GM23338 (cell line): ENCODE measurements at regions not wholly inside any gene's neighbourhood (a gene's known extent, or its start where the extent isn't known, plus 50 kb on each side); places are given as distances from the start of the nearest gene placed in this dataset.

Source experiments
- ATAC-seq: fragments of 200-7000 bp; cut with Tn5 transposase; 3 replicates; pipeline ENCODE4 v1.9.1; 2020
- DNase-seq: peaks from one replicate; pipeline ENCODE4 v3.0.0-alpha.2; 2015; ENCODE audit warnings: low spot score
- H2AFZ ChIP-seq: fragments of 200-600 bp; sonication (generic); 2 replicates; pipeline ENCODE4 v1.8.0; 2016; ENCODE audit warnings: antibody characterized with exemption, mild to moderate bottlenecking, moderate library complexity
- H3F3A ChIP-seq: fragments of 200-600 bp; sonication (generic); replicated peaks from 2 replicates; pipeline ENCODE4 v1.8.0; 2017; ENCODE audit warnings: antibody characterized with exemption, mixed run types, low read depth
- H3K27ac ChIP-seq: fragments of 200-600 bp; sonication (generic); 2 replicates; pipeline ENCODE4 v1.6.1; 2016; ENCODE audit warnings: low read depth
- H3K27me3 ChIP-seq: fragments of 200-600 bp; sonication (generic); 2 replicates; pipeline ENCODE4 v1.8.0; 2016; ENCODE audit warnings: mild to moderate bottlenecking, mixed run types, moderate library complexity; ENCODE audit not compliant: insufficient read depth
- H3K36me3 ChIP-seq: fragments of 200-600 bp; sonication (generic); 2 replicates; pipeline ENCODE4 v1.8.0; 2016; ENCODE audit warnings: mild to moderate bottlenecking; ENCODE audit not compliant: insufficient read depth
- H3K4me1 ChIP-seq: fragments of 200-600 bp; sonication (generic); 2 replicates; pipeline ENCODE4 v1.8.0; 2016; ENCODE audit warnings: mild to moderate bottlenecking, moderate library complexity; ENCODE audit not compliant: insufficient read depth
- H3K4me2 ChIP-seq: fragments of 200-600 bp; sonication (generic); 2 replicates; pipeline ENCODE4 v1.7.1; 2017; ENCODE audit warnings: mixed run types
- H3K4me3 ChIP-seq: fragments of 200-600 bp; sonication (generic); 2 replicates; pipeline ENCODE4 v1.6.1; 2016; ENCODE audit warnings: mixed run types
- H3K79me2 ChIP-seq: fragments of 200-600 bp; sonication (generic); replicated peaks from 2 replicates; pipeline ENCODE4 v1.8.0; 2017; ENCODE audit warnings: mild to moderate bottlenecking; ENCODE audit not compliant: insufficient read depth
- H3K9me2 ChIP-seq: fragments of 200-600 bp; sonication (generic); 2 replicates; pipeline ENCODE4 v1.8.0; 2017; ENCODE audit not compliant: insufficient read depth
- H4K20me1 ChIP-seq: fragments of 200-600 bp; sonication (generic); replicated peaks from 2 replicates; pipeline ENCODE4 v1.8.0; 2017; ENCODE audit warnings: mild to moderate bottlenecking; ENCODE audit not compliant: insufficient read depth
- H3K27ac Mint-ChIP-seq: 2 replicates; pipeline ENCODE4 v1.8.0; 2020; ENCODE audit warnings: inconsistent platforms, mild to moderate bottlenecking, moderate library complexity, mixed read lengths
- H3K27me3 Mint-ChIP-seq: 3 replicates; pipeline ENCODE4 v1.8.0; 2022; ENCODE audit warnings: low read depth, mild to moderate bottlenecking, moderate library complexity, mixed read lengths, inconsistent platforms; ENCODE audit not compliant: insufficient read depth, poor library complexity
- H3K36me3 Mint-ChIP-seq: 3 replicates; pipeline ENCODE4 v1.8.0; 2021; ENCODE audit warnings: low read depth, mild to moderate bottlenecking, inconsistent platforms, moderate library complexity, mixed read lengths
- H3K4me1 Mint-ChIP-seq: 3 replicates; pipeline ENCODE4 v1.8.0; 2020; ENCODE audit warnings: mild to moderate bottlenecking, inconsistent platforms, mixed read lengths
- H3K4me3 Mint-ChIP-seq: 3 replicates; pipeline ENCODE4 v1.8.0; 2021; ENCODE audit warnings: moderate library complexity, mild to moderate bottlenecking, inconsistent platforms, mixed read lengths
- H3K9me3 Mint-ChIP-seq: 3 replicates; pipeline ENCODE4 v1.8.0; 2020; ENCODE audit warnings: moderate library complexity, mild to moderate bottlenecking, inconsistent platforms, mixed read lengths
- CREB1 ChIP-seq: fragments of 250-450 bp; sonication (Bioruptor Pico); IDR thresholded peaks from 2 replicates; pipeline ENCODE4 v1.5.0; 2020; ENCODE audit warnings: low read depth, mild to moderate bottlenecking, moderate library complexity
- EZH2 ChIP-seq: fragments of 200-600 bp; sonication (generic); IDR thresholded peaks from one replicate; pipeline ENCODE4 v1.8.0; 2017; ENCODE audit warnings: antibody characterized with exemption, mild to moderate bottlenecking, low read depth; ENCODE audit not compliant: unreplicated experiment
- EZH2phosphoT487 ChIP-seq: fragments of 200-600 bp; sonication (generic); IDR thresholded peaks from one replicate; pipeline ENCODE4 v1.8.1; 2018; ENCODE audit warnings: antibody characterized with exemption; ENCODE audit not compliant: unreplicated experiment
- JUNB ChIP-seq: IDR thresholded peaks from one replicate; pipeline ENCODE4 v1.6.1; 2016; ENCODE audit warnings: antibody characterized with exemption; ENCODE audit not compliant: unreplicated experiment
- NANOG ChIP-seq: IDR thresholded peaks from 2 replicates; pipeline ENCODE4 v1.6.1; 2016; ENCODE audit warnings: antibody characterized with exemption, borderline replicate concordance
- POLR2AphosphoS5 ChIP-seq: IDR thresholded peaks from 2 replicates; pipeline ENCODE4 v1.6.1; 2016; ENCODE audit warnings: antibody characterized with exemption, low read depth
- STAT1 ChIP-seq: IDR thresholded peaks from one replicate; pipeline ENCODE4 v1.6.1; 2016; ENCODE audit warnings: antibody characterized with exemption; ENCODE audit not compliant: unreplicated experiment
- ZNF114 ChIP-seq: fragments of 250-450 bp; sonication (Bioruptor Pico); IDR thresholded peaks from 2 replicates; pipeline ENCODE4 v1.5.0; 2020; ENCODE audit warnings: mild to moderate bottlenecking, moderate library complexity
- ZNF331 ChIP-seq: fragments of 250-450 bp; sonication (Bioruptor Pico); IDR thresholded peaks from 2 replicates; pipeline ENCODE4 v1.5.0; 2020; ENCODE audit warnings: low read depth, mild to moderate bottlenecking, moderate library complexity
- ZNF462 ChIP-seq: fragments of 250-450 bp; sonication (Bioruptor Pico); IDR thresholded peaks from 2 replicates; pipeline ENCODE4 v1.5.0; 2020; ENCODE audit warnings: mild to moderate bottlenecking, moderate library complexity
- TF ChIP-seq, protein P1 (sequence below): IDR thresholded peaks from one replicate; pipeline ENCODE4 v1.6.1; 2018; ENCODE audit warnings: antibody characterized with exemption; ENCODE audit not compliant: unreplicated experiment
- TF ChIP-seq, protein P2 (sequence below), 2 experiments: fragments of 200-600 bp in 1 of 2; sonication (generic) in 1 of 2; conservative IDR thresholded peaks; 2 replicates each; pipeline versions ENCODE4 v1.5.1 to v1.6.1; 2016 to 2017; ENCODE audit warnings: antibody characterized with exemption in 2 of 2, low read depth in 2 of 2, mild to moderate bottlenecking in 2 of 2, moderate library complexity in 1 of 2
- TF ChIP-seq, protein P3 (sequence below): IDR thresholded peaks from 2 replicates; pipeline ENCODE4 v1.6.1; 2016; ENCODE audit warnings: antibody characterized with exemption

GRCh38 chr14:76322594-76323220 lies 53.2 kb upstream of the ESRRB start:
- no peaks in the 10 kb centered on the region for H3K27me3 ChIP-seq
- no peak overlapping the region for H3K27ac ChIP-seq
- Mint-ChIP-seq H3K4me1 (peaks cover 3% of the 10 kb centered on the region; the same call in 1 of the 3 replicates), H3K36me3 (no peaks in the 10 kb centered on the region), H3K27ac (no peak overlapping the region), H3K27me3 (peaks cover 11% of the 10 kb centered on the region), H3K9me3 (no peaks in the 10 kb centered on the region), H3K4me3 (no peak overlapping the region)
- H3K79me2 ChIP-seq = no peaks in the 10 kb centered on the region
- ATAC-seq = no peak
- no peaks in the 10 kb centered on the region for H3F3A ChIP-seq
- H3K4me2 ChIP-seq = no peak overlapping the region
- H4K20me1 ChIP-seq = no peaks in the 10 kb centered on the region; the same call in 1 of the 2 replicates
- no peaks in the 10 kb centered on the region for H3K4me1 ChIP-seq
- H2AFZ ChIP-seq = no peak overlapping the region
- H3K4me3 ChIP-seq = no peak overlapping the region
- no peaks in the 10 kb centered on the region for H3K36me3 ChIP-seq
- H3K9me2 ChIP-seq = no peaks in the 10 kb centered on the region
- TF ChIP-seq EZH2 (no peak), POLR2AphosphoS5 (no peak), ZNF114 (CRISPR knock-in tag) (no peak), ZNF462 (no peak), NANOG (no peak), JUNB (no peak), EZH2phosphoT487 (no peak), CREB1 (CRISPR knock-in tag) (no peak), STAT1 (no peak), ZNF331 (CRISPR knock-in tag) (no peak)
- TF ChIP-seq, protein P1, sequence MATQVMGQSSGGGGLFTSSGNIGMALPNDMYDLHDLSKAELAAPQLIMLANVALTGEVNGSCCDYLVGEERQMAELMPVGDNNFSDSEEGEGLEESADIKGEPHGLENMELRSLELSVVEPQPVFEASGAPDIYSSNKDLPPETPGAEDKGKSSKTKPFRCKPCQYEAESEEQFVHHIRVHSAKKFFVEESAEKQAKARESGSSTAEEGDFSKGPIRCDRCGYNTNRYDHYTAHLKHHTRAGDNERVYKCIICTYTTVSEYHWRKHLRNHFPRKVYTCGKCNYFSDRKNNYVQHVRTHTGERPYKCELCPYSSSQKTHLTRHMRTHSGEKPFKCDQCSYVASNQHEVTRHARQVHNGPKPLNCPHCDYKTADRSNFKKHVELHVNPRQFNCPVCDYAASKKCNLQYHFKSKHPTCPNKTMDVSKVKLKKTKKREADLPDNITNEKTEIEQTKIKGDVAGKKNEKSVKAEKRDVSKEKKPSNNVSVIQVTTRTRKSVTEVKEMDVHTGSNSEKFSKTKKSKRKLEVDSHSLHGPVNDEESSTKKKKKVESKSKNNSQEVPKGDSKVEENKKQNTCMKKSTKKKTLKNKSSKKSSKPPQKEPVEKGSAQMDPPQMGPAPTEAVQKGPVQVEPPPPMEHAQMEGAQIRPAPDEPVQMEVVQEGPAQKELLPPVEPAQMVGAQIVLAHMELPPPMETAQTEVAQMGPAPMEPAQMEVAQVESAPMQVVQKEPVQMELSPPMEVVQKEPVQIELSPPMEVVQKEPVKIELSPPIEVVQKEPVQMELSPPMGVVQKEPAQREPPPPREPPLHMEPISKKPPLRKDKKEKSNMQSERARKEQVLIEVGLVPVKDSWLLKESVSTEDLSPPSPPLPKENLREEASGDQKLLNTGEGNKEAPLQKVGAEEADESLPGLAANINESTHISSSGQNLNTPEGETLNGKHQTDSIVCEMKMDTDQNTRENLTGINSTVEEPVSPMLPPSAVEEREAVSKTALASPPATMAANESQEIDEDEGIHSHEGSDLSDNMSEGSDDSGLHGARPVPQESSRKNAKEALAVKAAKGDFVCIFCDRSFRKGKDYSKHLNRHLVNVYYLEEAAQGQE = no peak
- TF ChIP-seq, protein P2, sequence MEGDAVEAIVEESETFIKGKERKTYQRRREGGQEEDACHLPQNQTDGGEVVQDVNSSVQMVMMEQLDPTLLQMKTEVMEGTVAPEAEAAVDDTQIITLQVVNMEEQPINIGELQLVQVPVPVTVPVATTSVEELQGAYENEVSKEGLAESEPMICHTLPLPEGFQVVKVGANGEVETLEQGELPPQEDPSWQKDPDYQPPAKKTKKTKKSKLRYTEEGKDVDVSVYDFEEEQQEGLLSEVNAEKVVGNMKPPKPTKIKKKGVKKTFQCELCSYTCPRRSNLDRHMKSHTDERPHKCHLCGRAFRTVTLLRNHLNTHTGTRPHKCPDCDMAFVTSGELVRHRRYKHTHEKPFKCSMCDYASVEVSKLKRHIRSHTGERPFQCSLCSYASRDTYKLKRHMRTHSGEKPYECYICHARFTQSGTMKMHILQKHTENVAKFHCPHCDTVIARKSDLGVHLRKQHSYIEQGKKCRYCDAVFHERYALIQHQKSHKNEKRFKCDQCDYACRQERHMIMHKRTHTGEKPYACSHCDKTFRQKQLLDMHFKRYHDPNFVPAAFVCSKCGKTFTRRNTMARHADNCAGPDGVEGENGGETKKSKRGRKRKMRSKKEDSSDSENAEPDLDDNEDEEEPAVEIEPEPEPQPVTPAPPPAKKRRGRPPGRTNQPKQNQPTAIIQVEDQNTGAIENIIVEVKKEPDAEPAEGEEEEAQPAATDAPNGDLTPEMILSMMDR (conservative IDR thresholded peaks at IDR 0.05; ENCODE audit: low read depth in 2 of 2) = no peak
- TF ChIP-seq, protein P3, sequence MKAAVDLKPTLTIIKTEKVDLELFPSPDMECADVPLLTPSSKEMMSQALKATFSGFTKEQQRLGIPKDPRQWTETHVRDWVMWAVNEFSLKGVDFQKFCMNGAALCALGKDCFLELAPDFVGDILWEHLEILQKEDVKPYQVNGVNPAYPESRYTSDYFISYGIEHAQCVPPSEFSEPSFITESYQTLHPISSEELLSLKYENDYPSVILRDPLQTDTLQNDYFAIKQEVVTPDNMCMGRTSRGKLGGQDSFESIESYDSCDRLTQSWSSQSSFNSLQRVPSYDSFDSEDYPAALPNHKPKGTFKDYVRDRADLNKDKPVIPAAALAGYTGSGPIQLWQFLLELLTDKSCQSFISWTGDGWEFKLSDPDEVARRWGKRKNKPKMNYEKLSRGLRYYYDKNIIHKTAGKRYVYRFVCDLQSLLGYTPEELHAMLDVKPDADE = no peak
- DNase-seq = no peak
